Adrenal gland (tissue), 9 donors: ENCODE measurements at regions not wholly inside any gene's neighbourhood (a gene's known extent, or its start where the extent isn't known, plus 50 kb on each side); places are given as distances from the start of the nearest gene placed in this dataset.

Experiments used
- DNase-seq, 7 donors: peaks; one replicate each; pipeline ENCODE4 v3.0.0-alpha.2; 2019 to 2020
- H3K27ac ChIP-seq, 5 donors: fragments of 200-600 bp; sonication (generic) in 4 of 5; 1 replicate in 3 of 5; 2 replicates in 2 of 5; pipeline versions ENCODE4 v1.5.1 to v1.8.0; 2016 to 2020; ENCODE audit warnings: mild to moderate bottlenecking in 1 of 5
- H3K27me3 ChIP-seq: fragments of 200-600 bp; 2 replicates; pipeline ENCODE4 v1.8.0; 2021
- H3K36me3 ChIP-seq, 2 donors: fragments of 200-600 bp; replicated peaks in 1 of 2; 1 replicate in 1 of 2; 2 replicates in 1 of 2; pipeline versions ENCODE4 v1.5.1 to v1.8.0; 2018 to 2022
- H3K4me1 ChIP-seq, 2 donors: fragments of 200-600 bp; replicated peaks in 1 of 2; 1 replicate in 1 of 2; 2 replicates in 1 of 2; pipeline versions ENCODE4 v1.5.1 to v1.8.0; 2018 to 2021
- H3K4me3 ChIP-seq, 4 donors: fragments of 200-600 bp; sonication (generic) in 3 of 4; one replicate each; pipeline ENCODE4 v1.5.1; 2016 to 2018
- H3K9me3 ChIP-seq, 3 donors: fragments of 200-600 bp; sonication (generic) in 1 of 3; replicated peaks in 1 of 3; 1 replicate in 2 of 3; 2 replicates in 1 of 3; pipeline versions ENCODE4 v1.5.1 to v1.8.0; 2016 to 2021
- POLR2A ChIP-seq, 2 donors: fragments of 450-650 bp; IDR thresholded peaks; one replicate each; pipeline ENCODE4 v1.6.1; 2017; ENCODE audit warnings: antibody characterized with exemption in 2 of 2, mild to moderate bottlenecking in 2 of 2, moderate library complexity in 1 of 2
- WGBS, 4 donors: extraction: QIAGEN DNeasy Blood & Tissue Kit in 2 of 4; methylation state at CpG; one replicate each; pipeline versions ENCODE4 v1.1.5 to v1.1.7; 2013 to 2017; 5-methylcytosine and 5-hydroxymethylcytosine counted together
- intact Hi-C, 2 donors: fragments of 100-400 bp; cut with DNase I; formaldehyde crosslinking; loops; one replicate each; pipeline versions ENCODE4 v1.14.1 to v1.15.0; 2022 to 2023
- TF ChIP-seq, protein P1 (sequence below), 6 experiments: fragments of 450-650 bp in 4 of 6; fragments of 200-600 bp in 2 of 6; sonication (generic) in 1 of 6; IDR thresholded peaks; 1 replicate in 5 of 6; 2 replicates in 1 of 6; pipeline versions ENCODE4 v1.5.1 to v1.8.0; 2016 to 2021; ENCODE audit warnings: antibody characterized with exemption in 6 of 6, mild to moderate bottlenecking in 2 of 6, moderate library complexity in 1 of 6
- donor health status: healthy with polysubstance abuse.
- donor health status: Bipolar disorder and iron deficiency.
- donor health status: DM: yes; HTN: yes; CAD: no.
- donor health status: DM: no; HTN: no; CAD: no.
- donor health status: DM: no; HTN: no; CAD: no.

DNA sequence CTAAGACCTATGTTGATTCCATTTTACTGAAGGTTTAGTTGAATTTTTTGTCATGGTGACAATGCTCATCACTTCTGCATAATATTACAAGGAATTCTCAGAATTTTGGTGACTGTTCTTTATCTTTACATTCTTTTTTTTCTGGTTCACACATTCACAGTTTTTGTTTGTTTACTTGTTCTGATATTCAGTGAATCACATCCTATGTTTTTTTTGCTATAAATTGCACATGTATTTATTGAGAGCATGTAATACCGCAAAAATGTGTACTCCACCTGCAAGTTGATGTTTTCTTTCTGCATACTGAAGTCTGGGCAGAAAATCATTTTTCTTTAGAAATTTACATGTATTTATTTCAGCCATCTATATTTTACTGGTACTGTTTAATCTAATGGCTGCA, 261.9 kb upstream of the CDH10 start:
- no peaks in the 10 kb centered on the region for H3K36me3 ChIP-seq
- no peaks in the 10 kb centered on the region for H3K4me1 ChIP-seq
- no peak overlapping the region for H3K27ac ChIP-seq
- no peaks in the 10 kb centered on the region for H3K9me3 ChIP-seq
- WGBS, 4 donors, result 83 to 98% (median 91%) methylated on average over 1 of the region's 1 CpG
- no peak overlapping the region for H3K4me3 ChIP-seq
- intact Hi-C loops, result no loop called here
- no peaks in the 10 kb centered on the region for H3K27me3 ChIP-seq
- TF ChIP-seq, protein P1, sequence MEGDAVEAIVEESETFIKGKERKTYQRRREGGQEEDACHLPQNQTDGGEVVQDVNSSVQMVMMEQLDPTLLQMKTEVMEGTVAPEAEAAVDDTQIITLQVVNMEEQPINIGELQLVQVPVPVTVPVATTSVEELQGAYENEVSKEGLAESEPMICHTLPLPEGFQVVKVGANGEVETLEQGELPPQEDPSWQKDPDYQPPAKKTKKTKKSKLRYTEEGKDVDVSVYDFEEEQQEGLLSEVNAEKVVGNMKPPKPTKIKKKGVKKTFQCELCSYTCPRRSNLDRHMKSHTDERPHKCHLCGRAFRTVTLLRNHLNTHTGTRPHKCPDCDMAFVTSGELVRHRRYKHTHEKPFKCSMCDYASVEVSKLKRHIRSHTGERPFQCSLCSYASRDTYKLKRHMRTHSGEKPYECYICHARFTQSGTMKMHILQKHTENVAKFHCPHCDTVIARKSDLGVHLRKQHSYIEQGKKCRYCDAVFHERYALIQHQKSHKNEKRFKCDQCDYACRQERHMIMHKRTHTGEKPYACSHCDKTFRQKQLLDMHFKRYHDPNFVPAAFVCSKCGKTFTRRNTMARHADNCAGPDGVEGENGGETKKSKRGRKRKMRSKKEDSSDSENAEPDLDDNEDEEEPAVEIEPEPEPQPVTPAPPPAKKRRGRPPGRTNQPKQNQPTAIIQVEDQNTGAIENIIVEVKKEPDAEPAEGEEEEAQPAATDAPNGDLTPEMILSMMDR (IDR thresholded peaks at IDR 0.05), result no peak
- no peak for TF ChIP-seq POLR2A (IDR thresholded peaks at IDR 0.05)
- DNase-seq, result no peak

DNA sequence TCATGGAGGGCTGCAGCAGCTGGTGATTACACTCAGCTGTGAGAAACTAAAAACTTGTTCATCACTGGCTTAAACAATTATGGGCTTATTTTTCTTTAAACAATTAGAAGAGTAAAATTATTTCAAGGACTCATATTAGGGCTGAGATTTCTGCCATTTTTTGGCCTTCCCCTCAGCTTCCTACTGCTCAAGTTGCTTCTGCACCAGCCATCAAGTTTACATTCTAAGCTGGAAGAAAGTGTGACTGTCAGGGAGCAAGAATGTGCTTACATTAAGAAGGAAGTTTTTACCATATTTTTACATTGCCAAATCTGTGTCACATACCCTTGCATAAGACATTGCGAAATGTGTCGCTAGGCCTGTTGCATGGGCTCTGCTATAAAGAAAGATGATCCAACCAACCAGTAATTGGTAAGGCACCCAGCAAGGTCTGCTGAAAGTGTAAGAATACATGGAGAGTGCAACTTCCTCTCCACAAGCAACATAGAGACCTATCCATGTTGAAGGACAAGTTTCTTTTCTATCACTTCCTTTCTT, 260.3 kb upstream of the CDH10 start:
- Histone ChIP-seq H3K4me3 (no peak overlapping the region), H3K4me1 (no peaks in the 10 kb centered on the region)
- WGBS, 4 donors, result 72 to 77% (median 77%) methylated on average over 2 of the region's 2 CpGs

DNA sequence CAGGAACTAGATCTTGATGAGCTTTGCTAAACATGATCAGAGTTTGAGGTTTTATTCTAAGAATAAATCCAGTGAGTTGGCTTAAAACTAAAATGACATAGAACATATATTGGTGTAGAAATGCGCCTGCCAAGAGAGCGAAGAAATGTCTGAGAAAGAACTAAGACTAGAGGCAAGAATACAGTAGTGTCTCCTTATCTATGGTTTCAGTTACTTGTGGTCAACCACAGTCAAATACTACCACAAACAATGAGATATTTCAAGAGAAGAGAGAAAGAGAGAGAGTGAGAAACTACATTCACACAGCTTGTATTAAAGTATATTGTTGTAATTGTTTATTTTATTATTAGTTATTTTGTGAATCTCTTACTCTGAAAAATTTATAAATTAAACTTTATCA, 254.4 kb upstream of the CDH10 start:
- TF ChIP-seq POLR2A (IDR thresholded peaks at IDR 0.05), result no peak
- TF ChIP-seq, protein P1 (IDR thresholded peaks at IDR 0.05), result no peak
- H3K4me1 ChIP-seq, result no peaks in the 10 kb centered on the region
- intact Hi-C loops, result no loop called here

More for the DNA sequence above, 260.3 kb upstream of the CDH10 start:
- Histone ChIP-seq H3K36me3 (no peaks in the 10 kb centered on the region), H3K27me3 (no peaks in the 10 kb centered on the region), H3K27ac (no peak overlapping the region), H3K9me3 (no peaks in the 10 kb centered on the region)
- intact Hi-C loops, result no loop called here
- DNase-seq, result no peak
- no peak for TF ChIP-seq POLR2A (IDR thresholded peaks at IDR 0.05)
- TF ChIP-seq, protein P1 (IDR thresholded peaks at IDR 0.05), result no peak

DNA sequence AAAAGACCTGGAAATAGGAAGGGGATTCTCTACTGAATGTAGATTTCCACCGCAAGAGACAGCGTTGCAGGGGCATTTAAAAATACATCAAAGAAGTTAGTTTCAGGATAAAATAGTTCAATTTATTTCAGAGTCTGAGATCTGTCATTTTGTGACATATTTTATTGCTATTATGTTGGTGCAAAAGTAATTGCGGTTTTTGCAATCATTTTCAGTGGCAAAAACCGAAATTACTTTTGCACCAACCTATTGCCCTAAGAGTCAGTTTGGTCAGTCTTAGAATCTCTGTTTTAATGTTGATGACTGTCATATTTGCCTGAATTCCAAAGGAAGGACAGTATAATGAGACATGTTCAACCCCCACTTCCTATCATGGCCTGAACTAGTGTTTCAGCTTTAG, 219.5 kb upstream of the CDH10 start:
- 76 to 88% (median 80%) methylated on average over 4 of the region's 4 CpGs for WGBS, 4 donors
- no peak for DNase-seq
- no peaks in the 10 kb centered on the region for H3K36me3 ChIP-seq
- H3K4me3 ChIP-seq, result no peak overlapping the region
- intact Hi-C loops, result no loop called here
- no peak overlapping the region for H3K27ac ChIP-seq
- no peak for TF ChIP-seq POLR2A (IDR thresholded peaks at IDR 0.05)
- TF ChIP-seq, protein P1 (IDR thresholded peaks at IDR 0.05), result no peak
- H3K9me3 ChIP-seq, result no peaks in the 10 kb centered on the region
- no peaks in the 10 kb centered on the region for H3K4me1 ChIP-seq
- no peaks in the 10 kb centered on the region for H3K27me3 ChIP-seq

More for the DNA sequence above, 254.4 kb upstream of the CDH10 start:
- Histone ChIP-seq H3K4me3 (no peak overlapping the region), H3K9me3 (no peaks in the 10 kb centered on the region), H3K27ac (no peak overlapping the region), H3K36me3 (no peaks in the 10 kb centered on the region), H3K27me3 (no peaks in the 10 kb centered on the region)
- WGBS, 4 donors, result 69 to 85% (median 77%) methylated on average over 2 of the region's 2 CpGs
- no peak for DNase-seq
